ENCODE measurements at regions not wholly inside any gene's neighbourhood (a gene's known extent, or its start where the extent isn't known, plus 50 kb on each side); places are given as distances from the start of the nearest gene placed in this dataset.

DNA sequence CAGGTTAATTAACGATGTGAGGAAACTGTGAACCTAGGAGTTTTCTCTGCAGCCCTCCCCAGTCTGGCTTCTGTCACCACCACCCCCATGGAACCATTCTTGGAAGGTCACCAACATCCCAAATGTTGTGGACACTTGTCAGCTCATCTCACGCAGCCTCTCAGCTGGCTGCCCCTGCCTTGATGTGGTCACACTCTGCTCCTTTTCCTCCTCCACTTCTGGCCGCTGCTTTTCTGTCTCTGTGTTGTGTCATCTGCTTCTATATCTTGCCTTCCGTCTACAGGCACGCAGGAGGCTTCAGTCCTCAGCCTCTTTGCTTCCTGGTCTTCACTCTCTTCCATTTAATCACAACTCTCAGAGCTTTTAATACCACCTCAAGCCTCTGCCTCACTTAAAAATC, 371.5 kb upstream of the SLIT2 start:
- TF ChIP-seq CTCF (IDR thresholded peaks at IDR 0.05), result no peak
- TF ChIP-seq POLR2A (IDR thresholded peaks at IDR 0.05), result no peak

Measured in testis (tissue), 2 donors.